Stimulated activated CD4-positive, alpha-beta T cell treated with anti-CD3 and anti-CD28 coated beads, Interleukin-12 subunit alpha, Interleukin-12 subunit beta, amount 100 ng/mL, for 4 hours (primary cell): ENCODE measurements at regions not wholly inside any gene's neighbourhood (a gene's known extent, or its start where the extent isn't known, plus 50 kb on each side); places are given as distances from the start of the nearest gene placed in this dataset.
"Not testable (repeated sequence)": the region's sequence is repeated elsewhere in the genome, so short reads cannot be mapped to it uniquely, and the experiment has no call there.

Experiments
- DNase-seq: peaks from one replicate; pipeline ENCODE4 v3.0.0-alpha.2; 2020

DNA sequence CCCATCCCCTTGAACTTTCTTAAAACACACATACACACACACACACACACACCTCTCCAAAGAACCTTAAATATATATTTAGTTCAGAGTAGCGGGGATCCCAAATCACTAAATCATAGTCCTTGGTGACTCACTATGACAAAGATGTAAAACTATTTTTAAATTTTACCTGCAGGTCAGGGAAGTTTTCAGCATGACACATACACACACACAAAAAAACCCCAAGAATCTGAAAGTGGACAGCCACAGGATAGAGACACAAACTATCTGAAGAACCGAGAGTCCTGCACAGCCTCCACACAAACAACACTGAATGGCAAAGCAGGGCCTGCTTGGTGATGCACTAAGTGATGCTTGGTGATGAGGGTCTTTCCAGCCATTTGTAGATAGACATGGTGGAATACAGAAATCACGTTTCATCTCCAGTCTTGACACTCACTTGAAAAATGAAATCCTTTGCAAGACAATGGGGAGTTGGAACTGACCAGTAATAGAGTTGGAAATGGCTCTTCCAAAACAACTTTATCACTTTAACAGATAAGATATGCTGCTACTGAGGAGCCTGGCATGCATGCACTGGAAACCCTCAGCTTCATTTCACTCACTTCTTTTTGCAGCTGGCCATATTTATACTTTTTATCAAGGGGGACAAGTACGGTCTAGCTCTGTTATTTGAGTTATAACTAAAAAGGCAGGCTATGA, 307.3 kb downstream of the RAPGEF2 start:
- DNase-seq, result no peak

DNA sequence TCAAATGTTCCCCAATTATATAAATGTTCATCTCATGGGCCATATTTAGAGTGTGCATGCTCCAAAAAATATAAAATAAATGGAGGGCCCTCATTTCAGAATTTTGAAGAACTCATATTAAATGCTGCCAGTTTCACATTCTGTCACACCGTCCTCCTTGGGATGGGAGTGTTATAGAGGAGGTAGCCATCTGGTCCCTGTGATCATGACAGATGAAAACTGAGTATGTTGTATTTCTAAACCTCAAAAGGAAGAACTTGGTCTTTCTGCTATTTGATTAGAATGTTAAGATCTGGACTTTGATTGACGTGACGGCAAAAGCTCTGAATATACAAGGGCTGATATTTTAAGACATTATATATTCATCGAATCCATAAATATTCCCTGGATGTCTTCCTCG, 308.0 kb downstream of the RAPGEF2 start:
- DNase-seq, result no peak

DNA sequence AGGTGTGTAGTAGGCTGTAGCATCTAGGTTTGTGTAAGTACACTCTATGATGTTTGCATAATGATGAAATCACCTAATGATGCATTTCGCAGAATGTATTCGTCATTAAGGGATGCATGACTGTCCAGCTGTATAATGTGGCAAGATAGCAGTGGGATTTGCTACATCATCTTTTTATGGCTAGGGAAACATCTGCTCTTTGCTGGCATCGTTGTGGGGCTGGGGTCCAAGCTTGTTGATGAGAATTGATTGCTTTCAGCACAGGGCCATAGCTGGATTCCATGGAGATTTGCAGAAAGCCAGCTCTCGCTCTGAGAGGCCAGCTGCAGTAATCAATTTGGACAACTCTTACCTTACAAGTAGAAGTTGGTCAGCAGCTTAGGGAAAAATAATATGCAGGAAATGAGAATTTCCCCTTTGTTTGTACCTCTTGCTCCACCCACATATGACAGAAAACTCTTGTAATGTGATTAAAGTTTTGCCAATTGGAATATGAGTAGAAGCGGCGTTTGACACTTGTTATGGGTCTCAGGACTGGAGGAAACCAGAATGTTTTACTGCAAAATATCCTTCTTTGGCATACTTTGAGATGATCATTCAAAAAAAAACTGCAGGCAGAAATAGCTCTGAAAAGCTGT, 310.5 kb downstream of the RAPGEF2 start:
- no peak for DNase-seq

DNA sequence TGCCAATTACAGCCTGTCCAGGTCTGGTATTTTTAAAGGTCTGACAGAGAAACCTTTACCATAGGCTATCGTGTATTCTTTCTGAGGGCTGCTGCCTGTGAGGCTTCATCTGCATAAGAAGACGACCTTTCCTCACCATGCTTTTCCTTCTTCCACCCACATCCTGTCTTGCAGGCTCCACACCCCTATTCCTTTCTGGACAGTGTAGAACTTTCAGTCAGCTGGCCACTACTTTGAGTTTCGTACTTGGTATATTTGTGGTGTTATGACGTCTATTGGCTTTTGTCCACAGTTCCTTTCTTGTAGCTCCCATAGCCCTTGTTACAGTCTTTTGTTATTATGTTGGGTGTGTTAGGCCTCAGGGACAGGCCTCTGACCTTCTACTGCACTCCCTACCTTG, 311.4 kb downstream of the RAPGEF2 start:
- DNase-seq, result no peak

DNA sequence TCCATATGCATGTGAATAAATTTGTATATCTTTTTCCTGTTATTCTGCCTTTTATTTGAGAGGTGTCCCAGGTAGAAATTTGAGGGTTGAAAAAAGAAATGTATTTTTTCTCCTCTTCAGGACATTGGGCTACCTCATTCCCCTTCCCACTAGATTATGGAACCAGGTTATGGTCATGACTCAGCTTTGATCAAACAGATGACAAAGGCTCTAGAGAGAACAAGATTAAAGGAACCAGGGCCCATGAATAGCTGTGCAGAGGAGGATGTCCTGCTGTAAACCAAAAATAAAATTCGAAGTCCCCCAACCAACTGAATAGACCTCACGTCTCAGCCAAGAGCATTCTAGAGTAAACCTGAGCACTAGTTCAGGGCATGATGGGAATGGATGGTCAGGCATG, 313.2 kb downstream of the RAPGEF2 start:
- no peak for DNase-seq

DNA sequence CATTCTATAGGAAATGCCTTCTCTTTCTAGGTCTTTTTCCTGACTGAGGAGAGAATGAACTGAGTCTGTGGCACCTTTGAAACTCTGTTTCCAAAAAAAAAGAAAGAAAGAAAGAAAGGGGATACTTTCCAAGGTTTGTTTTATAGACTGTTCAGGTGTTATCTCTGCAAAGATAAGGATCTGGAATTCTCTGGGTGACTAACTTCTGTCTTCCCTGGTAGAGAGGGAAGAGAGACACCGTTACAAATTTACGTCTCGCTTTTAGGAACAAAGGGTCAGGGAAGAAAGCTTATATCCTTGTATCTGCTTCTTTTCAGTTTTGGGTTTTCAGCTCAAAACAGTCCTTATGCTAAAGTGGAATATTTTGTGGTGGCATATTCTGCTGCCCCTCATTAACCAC, 314.1 kb downstream of the RAPGEF2 start:
- DNase-seq, result no peak

DNA sequence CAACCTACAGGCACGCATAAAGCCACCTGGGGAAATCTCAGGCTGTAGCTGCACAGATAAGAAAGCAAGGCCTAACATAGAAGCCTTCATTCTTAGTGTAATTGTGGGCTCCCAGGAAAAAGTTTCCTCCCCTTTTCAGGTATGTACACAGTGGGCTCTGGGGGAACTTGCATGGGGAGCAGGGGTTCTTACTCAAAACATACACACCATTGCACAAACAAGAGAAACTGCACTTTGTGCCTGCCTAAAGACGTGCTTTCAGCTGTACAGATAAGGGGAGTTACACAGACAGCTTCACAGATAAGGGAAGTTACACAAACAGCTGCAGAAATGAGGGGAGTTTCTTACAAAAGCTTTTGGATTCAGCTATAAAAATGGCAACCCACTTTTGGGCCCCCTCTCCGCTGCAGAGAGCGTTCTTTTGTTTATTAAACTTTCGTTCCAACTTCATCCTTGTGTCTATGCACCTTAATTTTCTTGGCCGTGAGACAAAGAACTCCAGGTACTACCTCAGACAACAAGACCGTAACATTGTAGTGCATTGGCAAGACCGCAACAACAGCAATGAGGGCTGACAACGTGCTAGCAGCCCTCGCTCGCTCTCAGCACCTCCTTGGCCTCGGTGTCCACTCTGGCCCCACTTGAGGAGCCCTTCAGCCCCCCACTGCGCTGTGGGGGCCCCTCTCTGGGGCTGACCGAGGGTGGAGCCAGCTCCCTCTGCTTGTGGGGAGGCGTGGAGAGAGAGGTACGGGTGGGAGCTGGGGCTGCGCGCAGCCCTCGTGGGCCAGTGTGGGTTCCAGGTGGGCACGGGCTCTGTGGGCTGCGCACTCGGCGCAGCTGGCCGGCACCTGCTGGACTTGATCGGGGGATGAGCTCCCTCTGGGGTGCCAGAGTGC, 317.5 kb downstream of the RAPGEF2 start:
- no peak for DNase-seq

DNA sequence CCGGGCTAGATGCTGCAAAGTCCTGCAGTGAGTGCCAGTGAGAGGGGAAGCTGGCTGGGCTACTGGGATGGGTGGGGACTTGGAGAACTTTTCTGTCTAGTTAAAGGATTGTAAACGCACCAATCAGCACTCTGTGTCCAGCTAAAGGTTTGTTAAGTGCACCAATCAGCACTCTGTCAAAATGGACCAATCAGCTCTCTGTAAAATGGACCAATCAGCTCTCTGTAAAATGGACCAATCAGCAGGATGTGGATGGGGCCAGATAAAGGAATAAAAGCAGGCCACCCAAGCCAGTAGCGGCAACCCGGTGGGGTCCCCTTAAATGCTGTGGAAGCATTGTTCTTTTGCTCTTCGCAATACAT, 318.2 kb downstream of the RAPGEF2 start:
- DNase-seq, result not testable (repeated sequence)

DNA sequence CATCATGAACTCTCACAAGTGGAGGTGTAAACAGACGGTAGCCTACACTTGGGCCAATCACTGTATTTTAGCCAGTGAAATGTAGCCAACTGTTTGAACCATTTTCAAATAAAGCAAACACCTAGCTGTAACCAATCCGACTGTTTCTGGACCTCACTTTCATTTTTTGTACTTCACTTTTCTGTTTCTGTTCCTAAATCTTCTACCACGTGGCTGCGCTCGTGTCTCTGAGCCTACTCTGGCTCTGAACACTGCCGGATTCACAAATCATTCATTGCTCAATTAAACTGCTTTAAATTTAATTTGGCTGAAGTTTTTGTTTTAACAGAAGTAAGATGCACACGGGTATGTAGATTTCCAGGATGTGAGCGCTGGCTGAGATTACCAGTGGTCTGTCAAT, 319.1 kb downstream of the RAPGEF2 start:
- no peak for DNase-seq

DNA sequence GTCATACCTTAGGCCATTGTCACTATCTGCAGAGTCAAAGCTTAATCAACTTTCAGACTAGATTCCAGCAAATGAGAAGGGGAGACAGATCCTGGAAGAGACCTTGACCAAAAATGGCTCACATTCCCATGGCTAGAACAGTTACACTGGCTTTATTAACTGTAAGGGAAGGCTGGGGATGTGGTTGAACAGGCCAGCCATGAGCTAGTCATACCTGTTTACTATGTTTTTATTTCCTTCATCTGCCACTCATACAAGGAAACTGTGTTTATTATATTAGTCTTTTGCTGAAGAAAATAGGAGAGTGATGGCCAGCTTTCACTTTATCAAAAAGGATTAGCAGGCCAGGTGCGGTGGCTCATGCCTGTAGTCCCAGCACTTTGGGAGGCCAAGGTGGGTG, 319.7 kb downstream of the RAPGEF2 start:
- no peak for DNase-seq

DNA sequence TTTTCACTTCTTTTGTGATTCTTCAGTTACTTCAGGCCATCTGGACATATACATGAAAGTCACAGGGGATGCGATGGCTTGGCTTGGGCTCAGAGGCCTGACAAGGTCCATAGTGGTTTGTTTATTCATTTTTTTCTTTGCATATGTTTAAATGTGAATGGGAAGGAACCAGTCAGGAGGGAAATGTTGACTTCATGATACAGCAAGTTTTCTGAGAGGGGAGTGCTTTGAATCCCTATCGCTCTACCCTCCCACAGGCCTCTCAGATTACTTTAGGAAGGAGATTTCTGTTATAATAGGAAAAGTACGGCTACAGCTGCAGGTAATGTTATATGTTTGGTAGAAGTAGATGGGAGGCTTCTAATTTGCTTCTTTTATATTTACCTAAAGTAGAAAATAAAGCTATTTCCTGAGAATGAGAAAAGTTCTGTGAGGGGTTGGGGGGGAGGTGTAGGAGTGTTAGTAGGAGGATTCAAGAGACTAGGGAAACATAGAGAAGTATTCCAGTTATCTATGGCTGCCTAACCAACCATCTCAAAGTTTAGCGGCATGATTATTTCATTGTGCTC, 322.9 kb downstream of the RAPGEF2 start:
- no peak for DNase-seq

DNA sequence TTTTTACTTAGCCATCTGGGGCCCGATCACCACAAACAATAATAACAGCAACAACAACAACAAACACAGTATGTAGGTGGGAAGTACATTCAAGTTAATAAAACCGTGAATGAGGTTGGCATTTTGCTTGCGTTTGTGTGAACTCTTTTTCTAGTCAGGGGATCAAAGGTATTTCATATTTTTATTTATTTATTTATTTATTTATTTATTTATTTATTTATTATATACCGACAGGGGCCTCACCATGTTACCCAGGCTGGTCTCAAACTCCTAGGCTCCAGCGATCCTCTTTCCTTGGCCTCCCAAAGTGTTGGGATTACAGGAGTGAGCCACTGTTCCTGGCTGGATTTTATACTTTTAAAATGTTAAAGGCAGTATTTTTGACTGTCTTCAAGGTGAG, 325.4 kb downstream of the RAPGEF2 start:
- no peak for DNase-seq

DNA sequence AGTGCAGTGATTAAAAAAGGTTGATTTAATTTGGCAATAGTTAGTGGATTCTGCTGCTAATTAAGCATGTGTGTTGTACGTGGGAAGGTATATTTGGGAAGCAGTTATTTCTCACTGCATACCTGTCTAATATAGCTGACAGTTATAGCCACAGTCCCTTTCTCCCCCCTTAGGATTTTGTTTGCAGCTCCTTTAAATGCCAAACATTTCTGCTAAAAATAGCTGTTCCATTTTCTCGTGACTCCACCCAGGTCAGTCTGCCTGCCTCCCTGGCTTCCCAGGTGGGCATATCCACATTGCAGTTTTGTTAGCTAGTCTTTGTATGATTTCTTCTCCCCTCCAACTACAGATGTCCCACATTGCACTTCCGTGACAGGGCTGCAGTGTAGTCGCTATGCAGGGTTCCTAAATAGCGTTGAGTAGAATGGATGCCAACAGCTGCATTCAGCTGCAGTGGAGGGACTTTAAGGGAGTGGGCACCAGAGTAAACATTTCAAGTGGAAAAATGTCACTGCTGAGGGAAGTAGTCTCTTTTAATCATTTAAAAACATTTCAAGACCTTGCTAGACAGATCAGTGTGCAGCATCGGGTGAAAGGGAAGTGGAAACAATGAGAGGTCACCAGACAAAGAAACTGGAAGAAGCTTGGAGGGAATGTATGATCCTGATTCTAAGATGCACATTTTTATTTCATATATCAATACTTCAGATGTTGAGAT, 326.3 kb downstream of the RAPGEF2 start:
- DNase-seq, result no peak

DNA sequence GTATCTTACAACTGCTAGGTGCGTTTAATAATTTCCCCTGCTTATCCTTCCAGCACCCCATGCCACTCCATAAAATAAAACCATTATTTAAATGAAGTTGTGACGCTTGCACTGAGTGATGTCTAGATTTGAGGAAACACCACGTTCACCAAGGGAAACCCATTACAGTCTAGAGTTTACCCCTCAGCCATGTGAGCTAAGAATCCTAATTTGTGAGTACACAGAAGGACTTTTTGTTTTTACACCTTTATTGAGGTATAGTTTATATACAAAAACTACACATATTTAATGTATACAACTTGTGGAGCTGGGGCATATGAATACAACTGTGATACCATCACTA, 326.8 kb downstream of the RAPGEF2 start:
- DNase-seq, result no peak

DNA sequence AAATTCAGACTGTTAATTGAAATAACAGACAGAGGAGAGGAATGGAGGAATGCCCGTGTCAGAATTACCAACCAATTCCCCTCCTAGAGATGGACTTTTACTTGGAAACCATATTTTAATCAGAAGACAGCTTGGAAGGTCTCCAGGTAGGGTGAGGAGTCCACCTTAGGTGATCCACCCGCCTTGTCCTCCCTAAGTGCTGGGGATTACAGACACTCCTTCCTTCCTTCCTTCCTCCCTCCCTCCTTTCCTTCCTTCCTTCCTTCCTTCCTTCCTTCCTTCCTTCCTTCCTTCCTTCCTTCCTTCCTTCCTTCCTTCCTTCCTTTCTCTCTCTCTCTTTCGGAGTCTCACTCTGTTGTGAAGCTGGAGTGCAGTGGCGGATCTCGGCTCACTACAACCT, 328.0 kb downstream of the RAPGEF2 start:
- no peak for DNase-seq

DNA sequence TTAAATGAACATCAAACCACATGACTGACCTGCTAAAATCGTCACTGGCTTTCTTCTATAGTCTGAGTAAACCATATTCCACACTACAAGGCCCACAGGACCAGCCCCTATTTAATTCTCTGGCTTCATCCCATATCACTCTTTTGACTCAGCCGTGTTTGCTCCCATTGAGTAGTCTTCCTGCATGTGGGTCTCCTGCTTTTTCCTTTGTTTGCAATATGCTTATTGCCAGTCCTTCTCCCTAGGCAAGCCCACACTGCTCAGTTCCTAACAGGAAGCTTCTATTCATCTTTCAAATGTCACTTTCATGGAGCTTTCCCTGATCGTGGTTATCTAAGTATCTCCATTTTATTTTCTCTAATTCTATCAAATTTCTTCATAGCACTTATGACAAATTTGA, 329.6 kb downstream of the RAPGEF2 start:
- no peak for DNase-seq

DNA sequence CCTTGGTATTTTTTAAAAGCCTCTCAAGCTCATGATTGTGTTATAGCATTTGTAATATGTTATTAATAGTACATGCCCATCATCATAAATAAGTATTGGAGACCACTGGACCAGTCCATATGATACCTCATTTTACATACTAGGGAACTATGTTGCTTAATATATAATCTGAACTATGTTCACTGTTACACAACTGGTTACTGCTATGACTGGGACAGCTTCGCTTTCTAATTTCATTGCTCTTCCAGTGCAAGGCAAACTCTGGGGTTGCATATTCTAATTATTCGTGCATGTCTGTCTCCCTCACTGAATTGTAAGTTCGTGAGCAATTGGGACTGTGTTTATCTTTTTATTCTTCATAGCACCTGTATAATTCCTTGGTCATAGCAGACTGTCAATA, 330.5 kb downstream of the RAPGEF2 start:
- DNase-seq, result no peak

DNA sequence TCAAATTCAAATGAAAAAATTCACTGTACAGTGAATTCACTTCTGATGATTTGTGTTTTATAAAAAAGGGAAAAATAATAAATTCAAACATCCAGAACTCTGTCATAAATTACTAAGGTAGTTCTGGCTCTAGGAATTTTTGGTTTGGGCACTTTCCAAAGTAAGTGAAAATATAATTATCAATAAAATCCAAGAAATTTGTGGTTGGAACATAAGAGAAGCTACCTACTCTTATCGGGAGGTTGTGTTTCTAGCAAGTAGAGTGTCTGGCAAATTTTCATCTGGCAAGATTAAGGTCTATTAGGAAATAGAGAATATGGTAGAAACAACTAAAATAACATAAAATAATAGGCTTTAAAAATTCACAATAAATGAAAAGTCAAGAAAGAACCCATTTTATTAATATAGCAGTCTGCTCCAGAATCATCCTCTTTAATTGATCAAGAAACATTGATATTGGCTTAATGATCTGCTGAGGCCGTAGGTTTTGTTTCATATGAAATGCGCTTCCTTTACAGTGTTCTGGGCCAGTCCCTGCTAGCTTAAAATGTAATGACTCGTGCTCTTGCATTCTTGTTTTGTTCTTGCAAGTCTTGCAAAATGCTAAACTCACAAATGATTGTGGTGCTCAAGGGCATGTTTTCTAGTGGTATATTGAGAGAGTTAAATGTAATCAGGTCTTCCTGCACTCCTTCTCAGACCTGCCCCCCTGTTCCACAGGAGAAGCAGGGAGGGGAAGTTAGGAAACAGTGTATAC, 331.4 kb downstream of the RAPGEF2 start:
- DNase-seq, result no peak

DNA sequence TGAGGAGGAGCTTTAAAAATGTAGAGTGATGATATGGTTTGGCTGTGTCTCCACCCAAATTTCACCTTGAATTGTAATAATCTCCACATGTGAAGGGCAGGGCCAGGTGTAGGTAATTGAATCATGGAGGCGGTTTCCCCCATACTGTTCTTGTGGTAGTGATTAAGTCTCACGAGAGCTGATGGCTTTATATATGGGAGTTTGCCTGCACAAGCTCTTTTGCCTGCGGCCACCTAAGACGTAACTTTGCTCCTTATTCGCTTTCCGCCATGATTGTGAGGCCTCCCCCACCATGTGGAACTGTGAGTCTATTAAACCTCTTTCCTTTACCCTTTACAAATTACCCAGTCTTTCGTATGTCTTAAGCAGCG, 332.0 kb downstream of the RAPGEF2 start:
- no peak for DNase-seq

DNA sequence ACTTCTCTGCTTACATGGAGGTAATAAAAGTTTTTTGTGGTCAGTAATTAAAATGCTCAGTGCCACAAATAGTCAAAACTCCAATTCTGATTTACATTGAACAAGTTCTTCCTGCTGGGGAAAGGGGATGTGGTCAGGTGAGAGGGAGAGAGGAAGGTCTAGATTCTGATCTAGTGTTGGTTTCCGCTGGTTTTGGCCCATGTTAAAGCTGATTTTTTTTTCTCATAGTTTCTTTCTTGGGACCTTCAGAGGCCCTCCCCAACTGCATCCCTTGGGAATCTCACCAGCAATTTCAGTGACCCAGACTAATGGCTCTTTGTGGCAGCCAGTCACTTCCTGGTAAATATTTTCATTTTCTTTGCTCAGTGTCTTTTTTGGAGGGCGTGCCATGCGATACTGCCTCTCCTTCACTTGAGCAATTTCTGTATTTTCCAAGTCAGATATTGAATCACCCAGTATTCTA, 332.7 kb downstream of the RAPGEF2 start:
- no peak for DNase-seq

DNA sequence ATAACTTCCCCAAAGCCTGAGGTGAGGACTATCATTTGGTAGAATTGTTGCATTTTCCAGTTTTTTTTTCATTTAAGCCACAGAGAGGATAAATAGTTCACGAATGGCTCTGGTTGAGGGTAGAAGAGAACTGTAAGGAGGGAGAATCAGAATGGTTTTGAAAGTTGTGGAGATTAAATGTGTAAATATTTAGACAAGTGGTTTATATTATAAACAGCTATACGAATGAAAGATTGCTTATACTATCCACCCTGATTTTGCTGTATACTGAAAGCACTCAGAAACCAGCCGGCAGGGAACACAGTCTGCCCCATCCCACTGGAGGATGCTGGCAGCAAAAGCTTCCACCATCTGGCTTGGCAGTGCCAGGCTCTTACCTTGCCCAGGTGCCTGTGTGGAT, 341.1 kb downstream of the RAPGEF2 start:
- DNase-seq, result no peak

DNA sequence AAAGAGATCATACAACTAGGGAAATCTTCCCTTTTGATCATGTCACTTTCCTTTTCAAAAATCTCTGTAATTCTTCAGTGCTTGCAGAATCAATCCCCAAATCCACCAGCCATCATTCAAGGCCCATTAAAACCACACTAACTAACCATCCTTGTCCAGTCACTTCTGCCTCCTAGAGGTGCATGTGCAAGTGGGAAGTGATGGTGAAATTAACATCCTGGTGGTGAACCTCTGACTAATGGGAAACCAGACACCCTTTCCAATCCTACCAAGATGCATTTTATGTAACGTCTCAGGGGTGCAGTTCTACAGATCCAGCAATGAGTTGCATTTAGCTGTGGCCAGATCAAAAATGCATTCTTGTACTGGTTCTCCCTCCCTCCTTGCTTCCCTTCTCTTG, 341.8 kb downstream of the RAPGEF2 start:
- DNase-seq, result no peak
